Stimulated activated naive B cell treated with anti-CD40 and anti-IgM and Interleukin-4, amounts not matched to agents 10 μg/mL and 1 μg/mL and 100 μg/mL, for 72 hours (primary cell): ENCODE measurements at regions not wholly inside any gene's neighbourhood (a gene's known extent, or its start where the extent isn't known, plus 50 kb on each side); places are given as distances from the start of the nearest gene placed in this dataset.

ENCODE experiments used
- ATAC-seq, 2 donors: fragments of 150-1000 bp; cut with Tn5 transposase; replicated peaks; 2 replicates each; pipeline ENCODE4 v1.10.0; 2021; ENCODE audit warnings: moderate library complexity in 1 of 2
- DNase-seq: peaks from one replicate; pipeline ENCODE4 v3.0.0; 2021
- H3K27ac Mint-ChIP-seq: one replicate; pipeline ENCODE4 v1.8.0; 2022; ENCODE audit warnings: mild to moderate bottlenecking, mixed read lengths
- H3K27me3 Mint-ChIP-seq, 2 donors: one replicate each; pipeline ENCODE4 v1.8.0; 2022; ENCODE audit warnings: mixed read lengths in 2 of 2
- H3K36me3 Mint-ChIP-seq, 2 donors: one replicate each; pipeline ENCODE4 v1.8.0; 2022; ENCODE audit warnings: mixed read lengths in 2 of 2, mild to moderate bottlenecking in 1 of 2
- H3K4me1 Mint-ChIP-seq, 2 donors: one replicate each; pipeline ENCODE4 v1.8.0; 2022; ENCODE audit warnings: mixed read lengths in 2 of 2, mild to moderate bottlenecking in 1 of 2
- H3K4me3 Mint-ChIP-seq, 2 donors: one replicate each; pipeline ENCODE4 v1.8.0; 2022; ENCODE audit warnings: mild to moderate bottlenecking in 2 of 2, mixed read lengths in 2 of 2, moderate library complexity in 1 of 2
- H3K9me3 Mint-ChIP-seq, 2 donors: one replicate each; pipeline ENCODE4 v1.8.0; 2022; ENCODE audit warnings: mixed read lengths in 2 of 2, mild to moderate bottlenecking in 1 of 2

DNA sequence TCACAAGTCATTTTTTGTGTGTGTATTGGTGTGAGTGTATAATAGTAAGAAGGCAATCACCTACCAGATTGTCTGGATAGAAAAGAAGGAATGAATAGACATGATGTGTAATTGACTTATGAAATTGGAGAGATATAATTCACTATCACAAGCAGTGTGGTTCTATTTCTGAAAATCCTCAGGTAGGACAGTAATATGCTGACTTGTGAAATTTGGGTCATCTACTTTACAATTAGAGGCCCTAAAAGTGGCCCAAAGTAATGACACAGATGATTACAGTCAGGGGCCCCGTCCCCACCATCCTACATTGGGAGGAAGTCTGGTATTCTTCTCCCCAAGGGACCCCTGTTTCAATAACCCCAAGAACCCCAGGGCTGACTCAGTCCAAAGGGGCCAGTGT lies 73.6 kb upstream of the SELENOK start:
- no peak for ATAC-seq
- peaks cover 5 to 8% of the 10 kb centered on the region in 2 donors for H3K9me3 Mint-ChIP-seq
- no peak overlapping the region for H3K27ac Mint-ChIP-seq
- peaks cover 3 to 10% of the 10 kb centered on the region in 2 donors for H3K27me3 Mint-ChIP-seq
- H3K36me3 Mint-ChIP-seq = no peaks in the 10 kb centered on the region
- H3K4me1 Mint-ChIP-seq = no peaks in the 10 kb centered on the region
- no peak for DNase-seq
- H3K4me3 Mint-ChIP-seq = no peak overlapping the region

DNA sequence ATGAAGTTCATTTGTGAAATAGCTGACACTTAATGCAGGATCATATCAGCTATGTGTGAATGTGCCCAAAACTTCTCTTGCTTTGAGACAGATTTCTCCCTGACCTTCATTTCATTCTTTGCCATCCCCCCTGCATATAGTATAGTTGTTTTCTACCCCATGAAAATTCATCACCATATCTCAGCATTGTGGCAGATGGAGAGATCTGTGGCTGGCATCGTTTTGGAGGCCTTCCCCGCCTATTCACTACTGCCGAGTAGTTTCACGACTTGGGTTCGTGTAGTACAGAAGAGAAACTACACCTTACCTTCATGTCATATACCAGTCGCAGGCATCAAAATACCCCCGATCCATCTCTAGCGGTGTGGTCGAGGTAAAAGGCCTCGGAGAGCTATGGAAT lies 66.2 kb upstream of the SELENOK start:
- no peak for ATAC-seq
- Mint-ChIP-seq H3K4me3 (no peak overlapping the region), H3K27ac (no peak overlapping the region), H3K36me3 (no peaks in the 10 kb centered on the region), H3K4me1 (no peaks in the 10 kb centered on the region), H3K27me3 (peaks cover 23 to 24% of the 10 kb centered on the region in 2 donors), H3K9me3 (peaks cover 3 to 8% of the 10 kb centered on the region in 2 donors)
- no peak for DNase-seq

DNA sequence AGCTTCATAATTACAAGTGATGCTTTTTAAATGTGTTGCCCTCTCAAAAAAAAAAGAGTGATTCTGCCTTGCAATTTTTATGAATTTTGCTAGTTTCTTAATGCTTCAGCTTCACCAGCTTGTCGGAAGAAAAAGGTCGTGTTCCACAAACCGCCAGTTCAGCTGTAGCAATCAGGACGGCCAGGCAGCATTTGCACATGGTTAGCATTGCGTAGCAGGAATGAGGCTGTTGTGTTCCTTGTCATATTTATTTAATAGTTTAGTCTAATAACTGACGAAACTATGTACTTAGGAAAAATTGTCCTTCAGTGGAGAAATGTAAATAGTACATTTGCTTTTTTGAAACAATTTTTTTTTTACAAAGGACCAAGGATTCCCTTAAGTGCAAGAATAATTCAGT lies 64.9 kb upstream of the SELENOK start:
- Mint-ChIP-seq H3K36me3 (no peaks in the 10 kb centered on the region), H3K27ac (no peak overlapping the region), H3K27me3 (peaks cover 23 to 24% of the 10 kb centered on the region in 2 donors), H3K4me3 (no peak overlapping the region), H3K4me1 (no peaks in the 10 kb centered on the region), H3K9me3 (peaks cover 3 to 5% of the 10 kb centered on the region in 2 donors)
- DNase-seq = no peak
- no peak for ATAC-seq

DNA sequence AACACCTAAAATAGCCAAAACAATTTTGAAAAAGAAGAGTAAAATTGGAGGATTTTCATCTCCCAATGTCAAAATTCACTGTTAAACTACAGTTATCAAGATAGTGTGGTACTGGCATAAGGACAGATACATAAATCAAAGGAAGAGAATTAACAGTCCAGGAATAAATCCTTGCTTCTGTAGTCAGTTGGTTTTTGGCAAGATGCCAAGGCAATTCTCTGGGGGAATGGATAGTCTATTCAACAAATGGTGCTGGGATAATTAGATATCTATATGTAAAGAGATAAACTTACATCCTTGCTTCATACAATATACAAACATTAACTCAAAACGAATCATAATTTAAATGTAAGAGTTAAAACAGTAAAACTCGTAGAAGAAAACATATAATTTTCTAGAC lies 57.9 kb upstream of the SELENOK start:
- no peak for DNase-seq
- peaks cover 10 to 12% of the 10 kb centered on the region in 2 donors for H3K9me3 Mint-ChIP-seq
- no peak for ATAC-seq
- H3K4me3 Mint-ChIP-seq = no peak overlapping the region
- no peak overlapping the region for H3K27ac Mint-ChIP-seq
- H3K4me1 Mint-ChIP-seq = no peaks in the 10 kb centered on the region
- H3K36me3 Mint-ChIP-seq = no peaks in the 10 kb centered on the region
- H3K27me3 Mint-ChIP-seq = peaks cover 8 to 9% of the 10 kb centered on the region in 2 donors

DNA sequence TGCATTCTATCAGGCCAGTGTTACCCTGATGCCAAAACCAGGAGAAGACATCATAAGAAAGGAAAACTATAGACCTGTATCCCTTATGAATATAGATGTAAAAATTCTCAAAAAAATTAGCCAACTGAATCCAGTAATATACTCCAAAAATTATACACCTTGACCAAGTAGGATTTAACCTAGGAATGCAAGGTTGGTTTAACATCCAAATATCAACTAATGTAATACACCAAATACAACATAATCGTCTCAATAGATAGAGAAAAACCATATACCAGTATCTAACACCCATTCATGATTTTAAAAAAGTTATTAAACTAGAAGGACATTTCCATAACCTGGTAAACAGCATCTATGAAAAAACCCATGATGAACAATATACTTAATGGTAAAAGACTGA lies 56.5 kb upstream of the SELENOK start:
- Mint-ChIP-seq H3K4me3 (no peak overlapping the region), H3K27me3 (peaks cover 3 to 4% of the 10 kb centered on the region in 2 donors), H3K9me3 (peaks cover 10 to 12% of the 10 kb centered on the region in 2 donors), H3K4me1 (no peaks in the 10 kb centered on the region), H3K27ac (no peak overlapping the region), H3K36me3 (no peaks in the 10 kb centered on the region)
- no peak for ATAC-seq
- no peak for DNase-seq

DNA sequence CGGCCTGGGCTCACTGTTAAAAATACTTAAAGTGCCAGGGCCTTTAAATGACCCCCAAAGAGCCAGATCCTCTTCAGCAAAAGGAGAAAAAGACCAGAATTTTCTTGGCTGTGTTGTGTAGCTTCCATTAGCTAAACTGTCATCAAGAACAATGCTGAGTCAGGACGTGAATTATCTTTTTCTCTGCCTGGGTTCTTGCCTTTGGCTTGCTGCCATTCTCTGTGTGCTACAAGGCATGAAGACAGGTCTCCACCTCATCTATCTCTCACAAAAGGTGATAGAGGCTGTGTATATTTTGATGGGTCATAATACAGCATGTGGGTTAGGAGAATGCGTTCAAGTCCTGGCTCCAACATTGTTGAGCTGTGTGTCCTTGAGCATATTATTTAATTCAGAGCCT lies 52.4 kb upstream of the SELENOK start:
- Mint-ChIP-seq H3K9me3 (peaks cover 10 to 12% of the 10 kb centered on the region in 2 donors), H3K4me3 (no peak overlapping the region), H3K27me3 (peaks cover 7 to 25% of the 10 kb centered on the region in 2 donors), H3K4me1 (no peaks in the 10 kb centered on the region), H3K27ac (no peak overlapping the region), H3K36me3 (no peaks in the 10 kb centered on the region)
- ATAC-seq = no peak
- DNase-seq = no peak

DNA sequence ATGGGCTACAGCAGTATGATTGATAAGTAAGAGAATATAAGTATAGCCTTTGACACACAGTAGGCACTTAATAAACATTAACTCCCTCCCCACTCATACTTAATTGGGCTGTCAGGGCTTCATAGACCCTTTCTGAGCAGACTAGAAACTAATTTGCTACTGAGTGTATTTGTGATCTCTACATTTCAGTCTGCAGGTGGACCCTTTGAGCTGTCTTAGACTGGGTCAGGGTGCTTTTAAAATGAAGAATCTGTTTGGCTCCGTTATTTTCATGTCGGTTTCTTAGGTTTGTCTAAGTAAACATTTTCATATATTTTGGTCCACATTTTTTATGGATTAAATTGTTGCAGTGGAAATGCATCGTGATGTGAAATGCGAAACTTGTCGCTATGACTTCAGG lies 50.3 kb upstream of the SELENOK start:
- Mint-ChIP-seq H3K4me1 (no peaks in the 10 kb centered on the region), H3K27me3 (peaks cover 15 to 33% of the 10 kb centered on the region in 2 donors), H3K9me3 (peaks cover 8 to 12% of the 10 kb centered on the region in 2 donors), H3K36me3 (no peaks in the 10 kb centered on the region), H3K4me3 (no peak overlapping the region), H3K27ac (no peak overlapping the region)
- no peak for ATAC-seq
- no peak for DNase-seq
